Smooth muscle cell of the brain vasculature (primary cell): ENCODE measurements at regions not wholly inside any gene's neighbourhood (a gene's known extent, or its start where the extent isn't known, plus 50 kb on each side); places are given as distances from the start of the nearest gene placed in this dataset.

Source experiments
- DNase-seq: peaks from one replicate; pipeline ENCODE4 v3.0.0-alpha.2; 2012; ENCODE audit warnings: low read depth, low spot score

DNA sequence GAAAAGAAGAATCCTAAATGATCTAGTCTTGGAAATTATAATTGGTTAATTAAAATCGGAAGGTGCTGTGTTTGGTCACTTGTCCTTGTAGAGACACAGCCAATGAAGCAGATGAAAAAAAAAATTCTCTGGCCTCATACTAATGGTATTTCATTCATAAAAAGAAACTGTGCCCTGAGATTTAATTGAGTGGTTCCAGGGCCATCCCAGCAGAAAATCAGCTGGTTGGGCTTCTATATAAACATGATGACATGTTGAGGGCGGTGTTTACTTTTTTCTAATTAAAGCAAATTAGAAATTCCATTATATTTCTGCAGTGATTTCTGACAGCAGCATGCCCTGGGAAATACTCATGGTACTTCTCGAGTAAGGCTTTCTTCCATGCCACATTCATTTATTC is 191.9 kb upstream of the KCNJ16 start:
- no peak for DNase-seq

DNA sequence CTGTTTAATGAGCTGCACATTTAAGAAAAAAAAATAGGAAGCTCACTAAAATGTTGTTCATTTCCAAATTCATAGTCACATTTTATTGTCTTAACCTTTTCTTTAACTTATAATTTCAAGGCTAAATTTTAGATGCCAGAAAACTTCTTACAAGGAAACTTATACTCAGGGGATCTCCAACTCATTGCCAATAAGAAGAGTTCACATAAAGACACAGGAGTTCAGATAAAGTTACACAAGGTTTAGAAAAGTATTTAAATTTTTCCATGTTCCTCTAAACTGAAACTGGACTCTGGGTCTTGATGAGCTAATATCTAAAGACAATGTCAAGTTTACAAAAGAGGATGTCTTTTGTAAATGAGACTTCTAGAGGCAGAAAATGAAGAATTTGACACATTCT is 190.7 kb upstream of the KCNJ16 start:
- no peak for DNase-seq

DNA sequence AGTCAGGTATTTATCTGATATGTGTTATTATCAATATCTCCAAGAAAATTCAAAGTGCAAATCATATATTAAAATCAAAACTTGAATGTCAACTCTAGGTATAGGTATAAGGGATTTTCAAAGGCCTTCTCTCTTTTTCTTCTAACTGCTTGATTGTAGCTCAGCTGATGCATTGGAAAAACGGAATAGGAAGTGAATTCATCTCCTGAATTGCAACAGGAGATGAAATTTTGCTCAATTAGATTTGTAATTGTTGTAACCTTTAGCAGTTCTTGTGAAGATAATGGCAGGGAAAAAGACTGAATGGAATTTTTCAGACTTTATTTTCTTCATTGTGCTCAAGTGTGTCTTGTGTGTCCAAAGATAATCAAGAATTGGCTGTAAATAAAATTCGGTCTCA is 190.2 kb upstream of the KCNJ16 start:
- no peak for DNase-seq

DNA sequence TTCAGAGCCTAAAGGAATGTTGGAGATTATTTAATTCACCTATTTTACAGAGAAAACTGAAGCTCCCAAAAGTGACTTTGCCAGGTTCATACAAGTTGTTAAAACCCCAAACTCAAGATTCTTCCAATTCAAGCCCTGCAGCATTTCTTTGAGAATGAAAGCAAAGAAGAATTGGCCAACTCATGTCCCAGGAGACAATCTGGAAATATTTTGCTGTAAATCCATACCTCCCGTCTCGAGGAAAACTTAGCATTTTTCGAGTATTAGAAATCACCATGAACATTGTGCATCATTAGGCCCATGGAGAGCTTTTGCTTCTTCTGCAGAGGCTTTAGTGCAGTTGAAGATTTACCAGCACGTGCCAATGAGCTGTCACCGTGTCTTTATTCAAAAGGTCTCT is 176.4 kb upstream of the KCNJ16 start:
- DNase-seq = no peak

DNA sequence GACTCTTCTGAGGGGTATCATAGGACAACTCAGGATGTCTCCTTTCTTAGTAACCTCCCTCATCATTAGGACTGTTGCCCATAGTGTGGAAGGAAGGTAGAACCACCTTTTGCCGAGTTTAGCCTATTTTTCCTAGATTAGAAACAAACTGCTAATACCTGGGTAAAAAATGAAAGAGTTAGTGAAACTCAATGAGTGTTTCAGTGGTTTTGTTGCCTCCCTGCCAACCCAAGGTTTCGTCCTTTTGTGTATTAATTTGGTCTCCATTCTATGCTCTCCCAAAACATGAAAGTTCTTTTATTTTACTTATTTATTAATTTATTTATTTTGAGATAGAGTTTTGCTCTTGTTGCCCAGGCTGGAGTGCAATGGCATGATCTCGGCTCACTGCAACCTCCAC is 174.9 kb upstream of the KCNJ16 start:
- no peak for DNase-seq

DNA sequence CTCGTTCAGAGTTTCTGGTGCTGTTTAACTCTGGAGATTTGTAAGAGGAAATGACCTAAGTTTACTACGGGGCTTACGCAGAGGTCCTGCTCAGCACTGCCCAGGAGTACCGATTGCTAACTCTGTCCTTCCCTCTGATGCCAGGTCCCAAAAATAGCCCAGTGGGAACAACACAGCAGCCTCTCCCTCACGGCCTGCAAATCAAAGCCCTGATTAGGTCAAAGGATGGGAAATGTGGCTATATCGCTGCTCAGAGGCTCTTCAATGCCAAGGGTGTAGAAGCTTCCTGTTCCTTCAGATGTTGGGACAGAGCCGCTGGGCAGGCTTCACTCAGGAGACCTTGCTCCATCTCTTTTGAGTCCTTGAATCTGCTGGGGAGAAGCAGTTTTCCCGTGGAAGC is 174.2 kb upstream of the KCNJ16 start:
- no peak for DNase-seq

DNA sequence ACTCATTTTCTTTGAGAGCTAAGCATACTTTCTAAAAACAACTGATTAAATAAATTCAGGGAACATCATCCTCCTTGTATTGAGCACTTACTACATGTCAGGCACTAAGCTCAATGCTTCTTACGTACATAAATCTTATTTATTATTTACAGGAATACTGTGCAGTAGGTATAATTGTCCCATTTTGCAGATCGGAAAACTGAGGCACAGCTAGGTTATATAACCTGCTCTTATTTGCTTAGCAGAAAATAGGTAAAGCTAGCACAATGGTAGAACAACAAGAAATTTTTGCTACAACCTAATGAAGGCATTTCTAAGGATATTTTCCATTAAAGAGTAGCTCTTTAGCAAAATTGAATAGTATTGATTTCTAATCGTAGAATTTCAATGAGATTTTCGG is 168.7 kb upstream of the KCNJ16 start:
- DNase-seq = no peak

DNA sequence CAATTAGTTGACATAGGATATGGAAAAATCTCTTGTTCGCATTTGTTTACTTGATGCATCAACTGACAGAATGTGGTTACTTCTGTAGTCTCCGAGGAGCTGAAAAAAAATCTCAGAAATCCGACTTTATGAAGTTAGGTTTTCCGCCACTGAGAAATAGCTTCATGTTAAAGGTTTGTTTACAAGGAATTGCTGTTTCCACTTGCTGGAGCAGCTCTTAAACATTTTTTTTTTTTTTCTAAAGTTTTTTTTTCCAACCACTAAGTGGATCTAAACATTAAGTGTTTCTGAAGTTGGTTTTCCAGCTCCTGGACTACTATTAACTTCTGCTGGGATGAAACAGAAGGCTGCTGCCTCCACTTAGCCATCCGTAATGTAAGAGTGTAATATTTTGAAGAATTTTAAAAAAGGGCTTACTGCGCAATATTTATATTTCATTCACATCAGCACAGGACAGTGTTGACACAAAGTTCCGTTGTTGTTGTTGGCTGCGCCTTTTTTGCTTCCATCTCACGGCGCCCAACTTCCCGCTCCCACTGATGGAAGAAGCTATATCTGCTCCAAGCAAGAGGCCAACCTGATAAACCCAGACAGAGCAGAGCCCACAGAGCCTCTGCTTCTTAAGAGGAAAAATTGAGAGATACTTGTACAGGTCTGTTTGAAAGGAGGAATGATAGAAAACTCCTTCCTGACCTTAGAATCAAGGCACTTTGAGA is 167.7 kb upstream of the KCNJ16 start:
- no peak for DNase-seq

DNA sequence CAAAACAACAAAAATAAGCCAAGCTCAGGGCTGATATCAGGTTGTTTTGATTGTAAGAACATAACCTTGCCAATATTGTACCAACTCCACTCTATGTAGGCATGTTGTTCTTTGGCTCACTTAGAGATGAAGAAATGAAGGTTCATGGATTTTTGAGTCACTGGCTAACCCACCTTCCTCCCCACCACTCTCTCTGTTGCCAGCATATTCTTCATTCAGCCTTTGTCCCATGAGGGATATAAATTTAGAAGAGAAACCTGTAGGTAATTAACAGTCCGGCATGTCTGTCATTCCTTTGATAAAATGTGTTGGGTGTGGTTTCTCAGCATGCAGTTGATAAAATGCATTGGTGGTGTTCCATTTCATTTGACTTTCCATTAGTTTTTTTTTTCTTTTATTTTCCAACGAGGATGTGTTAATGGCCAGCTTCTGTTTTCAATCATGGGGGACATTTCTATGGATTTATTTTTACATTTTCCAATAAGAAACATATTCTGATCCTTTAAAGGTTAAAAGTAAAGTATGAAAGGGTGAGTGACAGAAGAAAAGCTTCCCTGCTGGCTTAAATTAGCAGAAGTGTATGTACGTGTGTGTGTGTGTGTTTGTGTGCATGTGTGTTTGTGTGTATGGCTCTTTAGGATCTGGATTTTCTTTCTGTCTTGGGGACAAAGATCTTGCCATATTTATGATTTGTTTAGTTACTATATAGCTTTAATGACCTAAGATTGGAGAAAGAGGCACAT is 166.2 kb upstream of the KCNJ16 start:
- no peak for DNase-seq

DNA sequence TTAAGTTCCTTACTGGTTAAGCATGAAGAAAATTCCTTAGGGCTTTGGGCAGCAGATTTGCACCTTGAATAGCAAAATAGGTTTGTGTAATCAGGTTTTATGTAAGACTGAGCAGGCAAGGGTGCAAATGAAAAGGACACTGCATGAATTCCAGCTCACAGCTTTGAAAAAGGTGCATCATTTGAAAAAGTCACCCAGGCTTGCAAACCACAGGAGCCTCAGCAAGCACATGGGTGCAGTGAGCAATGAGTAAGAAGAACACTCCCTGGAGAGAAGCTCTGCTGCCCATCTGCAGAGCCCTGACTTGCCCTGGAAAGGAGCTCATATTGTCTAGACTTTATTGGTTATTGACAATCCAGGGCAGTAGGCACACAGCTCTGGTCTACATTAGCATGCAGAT is 165.6 kb upstream of the KCNJ16 start:
- no peak for DNase-seq

DNA sequence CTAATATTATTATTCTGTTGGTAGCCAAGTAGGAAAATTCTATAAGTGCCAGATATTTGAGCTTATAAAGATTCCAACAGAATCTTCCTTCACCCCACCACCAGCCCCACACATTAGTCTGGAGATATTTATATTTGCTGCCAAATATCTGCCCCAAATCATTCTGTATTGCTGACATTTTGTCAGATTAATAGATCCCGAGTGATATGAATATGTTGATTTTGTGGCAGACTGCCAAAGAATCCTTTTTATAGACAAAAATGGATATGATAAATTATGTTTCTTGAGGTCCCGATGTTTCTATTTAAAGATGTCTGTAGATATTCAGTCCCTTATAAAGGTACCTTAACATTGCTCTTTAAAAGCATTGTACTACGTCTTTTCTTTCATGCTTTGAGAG is 162.2 kb upstream of the KCNJ16 start:
- DNase-seq = no peak

DNA sequence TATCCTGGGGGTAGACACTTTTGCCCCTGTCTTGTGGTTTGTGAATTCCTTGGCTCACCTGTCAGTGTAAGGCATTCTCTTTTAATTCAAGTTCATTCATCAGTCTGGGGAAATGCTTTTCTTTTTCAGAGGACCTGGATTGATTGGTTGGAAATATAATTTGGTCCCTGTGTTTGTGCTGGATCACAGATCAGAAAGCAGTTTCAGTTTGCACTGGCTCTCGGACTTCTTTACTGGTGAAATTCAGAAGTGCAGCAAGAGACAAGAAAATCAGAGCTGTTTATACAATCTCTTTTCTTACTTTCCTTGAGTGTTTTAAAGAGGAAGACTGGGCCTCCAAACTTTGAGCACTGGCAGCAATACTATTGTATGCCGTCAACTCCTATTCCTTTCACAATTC is 161.8 kb upstream of the KCNJ16 start:
- no peak for DNase-seq

DNA sequence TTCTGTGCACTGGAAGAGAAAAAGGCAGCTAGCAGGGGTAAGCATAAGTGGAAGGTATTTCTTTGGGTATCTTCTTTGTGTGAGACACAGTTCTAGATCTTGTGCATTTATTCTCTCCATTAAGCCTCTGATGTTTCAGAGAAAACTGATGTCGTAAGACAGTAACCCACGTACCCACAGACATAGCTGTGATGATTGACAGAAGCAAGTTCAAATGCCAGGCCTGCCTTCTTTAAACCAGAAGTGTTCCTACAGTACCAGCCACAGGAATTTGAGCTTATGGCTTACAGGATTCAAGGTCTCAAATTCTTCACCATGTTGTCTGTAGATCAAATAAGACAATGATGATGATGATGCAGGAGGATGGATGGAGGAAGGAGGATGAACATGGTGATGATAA is 161.4 kb upstream of the KCNJ16 start:
- DNase-seq = no peak

DNA sequence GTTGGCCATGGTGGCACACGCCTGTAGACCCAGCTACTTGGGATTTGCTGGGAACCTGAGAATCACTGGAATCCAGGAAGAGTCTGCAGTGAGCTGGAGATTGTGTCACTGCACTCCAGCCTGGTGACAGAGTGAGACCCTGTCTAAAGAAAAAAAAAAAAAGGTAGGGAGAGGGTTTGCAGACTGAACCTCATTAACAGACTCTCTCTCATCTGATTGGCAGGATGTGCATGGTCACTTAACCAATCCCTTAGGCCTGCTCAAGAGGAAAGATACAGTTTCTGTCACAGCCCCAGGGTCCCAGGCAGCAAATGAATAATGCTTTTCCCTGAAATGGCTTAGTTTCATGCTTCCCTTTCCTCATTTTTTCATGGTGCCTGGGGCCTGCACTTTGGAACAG is 160.5 kb upstream of the KCNJ16 start:
- DNase-seq = no peak

DNA sequence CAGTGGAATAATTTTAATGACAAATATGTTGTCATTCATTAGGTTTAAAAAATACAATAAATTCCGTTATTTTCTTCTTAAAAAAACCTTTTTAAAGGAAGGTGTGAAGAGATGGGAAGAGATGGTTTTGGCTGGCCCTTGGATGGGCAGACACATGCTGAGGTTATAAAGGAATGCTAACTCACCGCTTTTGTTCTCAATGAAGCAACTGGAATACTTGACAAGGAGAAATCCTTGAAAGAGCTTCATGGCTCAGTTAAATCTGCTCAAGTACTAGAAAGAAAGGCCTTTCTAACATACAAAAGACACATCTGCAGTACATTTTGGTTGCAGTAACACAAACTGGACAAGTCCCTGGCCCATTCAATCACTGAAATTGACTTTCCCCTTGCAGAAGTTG is 158.3 kb upstream of the KCNJ16 start:
- no peak for DNase-seq

DNA sequence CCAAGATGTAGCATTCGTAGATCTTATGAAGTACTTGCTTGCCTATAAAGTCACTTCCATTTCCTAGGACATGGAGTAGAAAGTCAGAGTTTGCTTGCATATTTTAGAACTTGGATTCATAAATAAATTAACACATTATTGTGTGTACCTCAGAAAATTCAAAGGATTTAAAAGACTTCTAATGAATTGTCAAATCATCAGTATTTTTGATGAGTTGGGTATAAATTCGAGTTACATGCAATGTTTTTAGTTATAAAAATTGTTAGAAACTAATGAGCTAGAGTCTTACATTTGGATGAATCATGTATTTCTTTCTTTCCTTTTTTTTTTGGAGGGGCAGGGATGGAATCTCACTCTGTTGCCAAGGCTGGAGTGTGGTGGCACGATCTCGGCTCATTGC is 156.9 kb upstream of the KCNJ16 start:
- DNase-seq = no peak

DNA sequence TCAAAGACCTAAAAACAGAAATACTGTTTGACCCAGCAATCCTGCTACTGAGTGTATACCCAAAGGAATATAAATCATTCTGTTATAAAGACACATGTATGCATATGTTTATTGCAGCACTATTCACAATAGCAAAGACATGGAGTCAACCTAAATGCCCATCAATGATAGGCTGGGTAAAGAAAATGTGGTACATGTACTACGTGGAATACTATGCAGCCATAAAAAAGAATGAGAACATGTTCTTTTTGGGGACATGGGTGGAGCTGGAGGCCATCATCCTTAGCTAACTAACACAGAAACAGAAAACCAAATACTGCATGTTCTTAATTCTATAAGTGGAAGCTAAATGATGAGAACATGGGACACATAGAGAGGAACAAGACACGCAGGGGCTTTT is 155.2 kb upstream of the KCNJ16 start:
- no peak for DNase-seq

DNA sequence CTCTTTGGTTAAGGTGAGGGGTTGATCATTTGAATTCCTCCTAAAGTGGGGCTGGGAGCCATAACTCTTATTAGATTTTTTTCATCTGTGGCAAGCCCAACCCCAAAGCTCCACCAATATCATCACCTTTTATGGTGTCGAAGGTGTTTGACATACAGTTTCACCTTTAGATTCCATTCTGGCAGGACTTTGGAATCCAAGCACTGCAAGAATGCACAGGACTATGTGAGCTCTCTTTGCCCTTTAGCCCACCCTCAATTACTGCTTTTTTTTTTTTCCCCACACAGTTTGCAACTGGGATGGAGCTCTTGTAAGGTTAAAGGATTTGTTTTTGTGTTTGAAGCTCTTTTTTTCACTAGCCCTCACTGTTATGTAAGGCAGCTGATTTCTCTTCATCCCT is 154.0 kb upstream of the KCNJ16 start:
- no peak for DNase-seq

DNA sequence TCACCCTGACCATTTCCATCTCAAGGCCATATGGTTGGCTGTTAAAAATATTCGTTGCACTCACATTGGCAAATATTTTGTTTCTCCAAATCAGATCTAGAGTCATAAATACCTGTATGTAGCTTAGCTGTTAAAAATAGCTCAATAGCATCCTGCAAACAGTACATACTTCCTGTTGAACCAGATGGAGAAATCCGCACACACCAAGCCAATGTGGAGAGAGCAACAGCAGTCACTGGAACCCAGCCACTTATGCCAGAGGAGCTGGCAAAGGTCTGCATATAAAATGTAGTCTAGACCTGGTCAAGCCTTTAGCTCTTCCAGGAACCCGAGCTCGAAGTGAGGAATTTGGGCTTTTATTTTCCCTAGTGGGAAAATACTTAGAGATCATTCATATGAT is 146.4 kb upstream of the KCNJ16 start:
- no peak for DNase-seq

DNA sequence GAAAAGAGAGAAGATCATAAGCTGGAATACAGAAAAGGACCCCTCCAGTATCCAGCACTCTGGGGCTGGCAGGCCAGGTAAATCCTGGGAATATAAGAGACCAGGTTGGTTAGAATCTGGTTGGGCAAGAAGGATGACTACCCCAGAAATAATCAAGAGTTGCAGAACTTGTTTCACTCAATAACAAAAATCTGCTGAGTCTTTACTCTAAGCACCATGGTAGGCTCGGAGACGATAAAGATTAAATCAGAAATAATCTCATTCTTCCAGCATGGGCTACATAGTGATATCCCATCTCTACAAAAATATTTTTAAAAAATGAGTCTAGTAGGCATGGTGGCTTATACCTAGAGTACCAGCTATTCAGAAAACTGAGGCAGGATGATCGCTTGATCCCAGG is 138.0 kb upstream of the KCNJ16 start:
- DNase-seq = no peak

DNA sequence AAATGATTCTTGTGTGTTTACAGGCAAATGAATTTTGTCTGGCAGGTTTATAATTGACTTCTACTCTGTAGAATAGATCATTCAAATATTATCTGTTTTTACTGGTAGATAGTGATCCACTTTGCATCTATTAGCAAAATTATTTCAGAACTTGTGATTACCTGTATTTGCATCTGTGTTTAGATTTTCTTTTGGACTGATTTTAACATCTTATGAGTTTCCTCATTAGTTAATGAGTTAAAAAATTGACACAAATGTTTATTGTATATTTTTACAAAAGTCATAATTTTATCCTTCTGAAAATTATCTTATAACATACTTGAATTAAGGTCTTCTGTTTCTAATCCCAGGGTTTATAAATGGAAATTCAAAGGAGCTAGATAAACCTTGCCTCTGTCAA is 132.0 kb upstream of the KCNJ16 start:
- DNase-seq = no peak

DNA sequence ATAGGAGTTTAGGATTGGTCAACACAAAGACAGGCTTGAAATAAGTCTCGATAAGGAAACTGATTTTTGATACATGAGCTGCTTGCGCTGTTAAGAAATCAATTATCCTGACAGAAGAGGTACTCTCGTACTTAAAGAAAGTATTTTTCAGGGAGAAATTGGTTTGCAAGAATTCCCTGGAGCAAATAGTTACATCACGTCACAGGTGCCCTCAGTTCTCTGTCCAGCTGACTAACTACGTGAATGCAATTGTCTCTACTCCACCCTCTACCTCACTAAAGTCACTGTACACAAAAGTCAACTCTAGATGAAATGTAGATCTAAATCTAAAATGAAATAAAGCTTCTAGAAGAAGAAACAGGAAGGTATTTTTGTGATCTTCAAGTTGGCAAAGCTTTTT is 130.6 kb upstream of the KCNJ16 start:
- no peak for DNase-seq

DNA sequence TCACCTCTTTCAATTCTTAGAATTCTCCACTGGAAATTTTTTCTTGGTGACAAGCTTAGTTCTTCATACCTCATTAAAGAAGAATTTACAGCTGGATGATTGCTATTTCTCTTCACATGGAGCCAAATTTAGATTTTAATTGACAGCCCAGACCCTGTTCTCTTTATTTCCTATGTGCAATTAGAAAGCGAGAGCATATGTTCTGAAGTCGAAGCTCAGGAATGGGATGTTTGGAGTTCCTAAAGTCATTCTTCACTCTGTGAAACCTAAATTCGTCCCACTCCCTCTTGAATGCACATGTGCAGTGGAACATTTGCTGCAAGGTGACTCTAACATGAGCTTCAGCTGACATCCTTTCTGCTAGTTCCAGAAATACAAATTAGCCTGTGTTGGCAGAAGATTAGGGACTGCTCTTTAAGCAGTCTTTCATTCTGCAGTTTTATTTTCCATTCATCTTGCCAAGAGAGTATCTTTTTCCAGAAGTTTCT is 129.3 kb upstream of the KCNJ16 start:
- no peak for DNase-seq
